MM.1S (cell line): ENCODE measurements at regions not wholly inside any gene's neighbourhood (a gene's known extent, or its start where the extent isn't known, plus 50 kb on each side); places are given as distances from the start of the nearest gene placed in this dataset.

Experiments
- CTCF ChIP-seq: fragments of 300-600 bp; sonication (generic); IDR thresholded peaks from 2 replicates; pipeline ENCODE4 v1.5.1; 2016; ENCODE audit warnings: antibody characterized with exemption, low read length, mixed read lengths
- EZH2phosphoT487 ChIP-seq: fragments of 300-600 bp; sonication (generic); IDR thresholded peaks from 2 replicates; pipeline ENCODE4 v1.6.1; 2018; ENCODE audit warnings: antibody characterized with exemption, low read length

GRCh38 chr5:103943230-103943629, 380.6 kb upstream of the NUDT12 start:
- TF ChIP-seq CTCF, result no peak
- TF ChIP-seq EZH2phosphoT487, result no peak
